H1 (cell line): ENCODE measurements at regions not wholly inside any gene's neighbourhood (a gene's known extent, or its start where the extent isn't known, plus 50 kb on each side); places are given as distances from the start of the nearest gene placed in this dataset.

Experiments
- CTCF ChIA-PET: fragments of 300-600 bp; sonication (Branson Sonifier 250); formaldehyde crosslinking; loops from one replicate; lab custom pipeline; 2021; ENCODE audit not compliant: partially characterized antibody; lab: Charles Lee
- POLR2A ChIA-PET: fragments of 300-600 bp; sonication (Branson Sonifier 250); formaldehyde crosslinking; loops from one replicate; lab custom pipeline; 2021; ENCODE audit warnings: inconsistent platforms; ENCODE audit not compliant: partially characterized antibody; lab: Charles Lee
- DNase-seq, 2 experiments: peaks; one replicate each; pipeline versions ENCODE4 v3.0.0 to v3.0.0-alpha.2; 2010 to 2022; ENCODE audit warnings: low spot score in 2 of 2, low read depth in 1 of 2, mixed read lengths in 1 of 2
- FAIRE-seq: peaks from 2 replicates; lab custom pipeline; 2011; peaks lifted over from hg19 to GRCh38; lab: Jason Lieb, UNC
- H2AFZ ChIP-seq: 2 replicates; pipeline ENCODE4 v1.8.1; 2012; ENCODE audit warnings: low read length, inconsistent platforms
- H2AK5ac ChIP-seq: 2 replicates; pipeline ENCODE4 v1.6.1; 2013; ENCODE audit warnings: low read depth, low read length
- H2BK120ac ChIP-seq: replicated peaks from 2 replicates; pipeline ENCODE3; 2013; ENCODE audit warnings: low read depth, low read length, inconsistent platforms
- H2BK12ac ChIP-seq: 2 replicates; pipeline ENCODE4 v1.6.1; 2013; ENCODE audit warnings: low read depth, low read length
- H2BK15ac ChIP-seq: 2 replicates; pipeline ENCODE4 v1.6.1; 2013; ENCODE audit warnings: low read length
- H2BK20ac ChIP-seq: 2 replicates; pipeline ENCODE4 v1.6.1; 2013; ENCODE audit warnings: low read length
- H2BK5ac ChIP-seq: 2 replicates; pipeline ENCODE4 v1.6.1; 2013; ENCODE audit warnings: low read depth, low read length
- H3K14ac ChIP-seq: 2 replicates; pipeline ENCODE4 v1.6.1; 2013; ENCODE audit warnings: inconsistent platforms; ENCODE audit not compliant: insufficient read length
- H3K18ac ChIP-seq: 2 replicates; pipeline ENCODE4 v1.6.1; 2013; ENCODE audit warnings: low read length; ENCODE audit errors: extremely low read depth
- H3K23ac ChIP-seq: 2 replicates; pipeline ENCODE4 v1.6.1; 2013; ENCODE audit warnings: inconsistent platforms; ENCODE audit not compliant: insufficient read length
- H3K23me2 ChIP-seq: 2 replicates; pipeline ENCODE4 v1.6.1; 2013; ENCODE audit warnings: low read depth, low read length
- H3K27ac ChIP-seq: 2 replicates; pipeline ENCODE4 v1.6.1; 2011; ENCODE audit warnings: low read depth, low read length, inconsistent platforms
- H3K27me3 ChIP-seq, 4 experiments: replicated peaks in 1 of 4; 1 replicate in 1 of 4; 2 replicates in 3 of 4; pipeline versions ENCODE4 v1.6.1 to v1.8.1; 2011 to 2013; ENCODE audit warnings: low read length in 3 of 4, mild to moderate bottlenecking in 3 of 4, inconsistent platforms in 2 of 4, mixed read lengths in 2 of 4, moderate library complexity in 1 of 4; ENCODE audit not compliant: control insufficient read depth in 3 of 4, insufficient read depth in 3 of 4; ENCODE audit errors: extremely low read depth in 1 of 4
- H3K36me3 ChIP-seq, 4 experiments: 2 replicates each; pipeline versions ENCODE4 v1.6.1 to v1.8.1; 2011 to 2013; ENCODE audit warnings: mild to moderate bottlenecking in 4 of 4, low read length in 3 of 4, moderate library complexity in 2 of 4, control low read depth in 1 of 4, inconsistent platforms in 1 of 4; ENCODE audit not compliant: insufficient read depth in 4 of 4, control insufficient read depth in 2 of 4
- H3K4ac ChIP-seq: replicated peaks from 2 replicates; pipeline ENCODE3; 2013; ENCODE audit warnings: low read length, low read depth, mixed read lengths, inconsistent platforms; ENCODE audit not compliant: insufficient read length
- H3K4me1 ChIP-seq, 4 experiments: replicated peaks in 1 of 4; 1 replicate in 1 of 4; 2 replicates in 3 of 4; pipeline versions ENCODE4 v1.6.1 to v1.8.1; 2011 to 2013; ENCODE audit warnings: low read length in 3 of 4, inconsistent platforms in 2 of 4, mixed read lengths in 1 of 4; ENCODE audit not compliant: insufficient read depth in 4 of 4, control insufficient read depth in 3 of 4
- H3K4me2 ChIP-seq, 2 experiments: 2 replicates each; pipeline versions ENCODE4 v1.6.1 to v1.8.1; 2011 to 2013; ENCODE audit warnings: low read depth in 2 of 2, low read length in 2 of 2, control low read depth in 1 of 2, inconsistent platforms in 1 of 2, mild to moderate bottlenecking in 1 of 2; ENCODE audit not compliant: insufficient read depth in 1 of 2
- H3K4me3 ChIP-seq, 4 experiments: fragments of 200-600, 300-600 bp in 1 of 4; sonication (generic), shearing (Covaris generic), sonication (Bioruptor Twin) in 1 of 4; 2 replicates each; pipeline versions ENCODE4 v1.5.1 to v1.8.1; 2011 to 2016; ENCODE audit warnings: low read length in 4 of 4, low read depth in 3 of 4, control low read depth in 2 of 4, inconsistent platforms in 2 of 4, mild to moderate bottlenecking in 2 of 4, mixed read lengths in 1 of 4, moderate library complexity in 1 of 4; ENCODE audit not compliant: insufficient read depth in 2 of 4; ENCODE audit errors: extremely low read depth in 1 of 4
- H3K56ac ChIP-seq: replicated peaks from 2 replicates; pipeline ENCODE3; 2013; ENCODE audit warnings: low read depth, mild to moderate bottlenecking, mixed read lengths, low read length, inconsistent platforms; ENCODE audit not compliant: insufficient read length
- H3K79me1 ChIP-seq: 2 replicates; pipeline ENCODE4 v1.6.1; 2013; ENCODE audit warnings: low read depth, low read length, control low read depth
- H3K79me2 ChIP-seq, 2 experiments: 2 replicates each; pipeline versions ENCODE4 v1.6.1 to v1.8.1; 2012 to 2013; ENCODE audit warnings: low read length in 2 of 2, mild to moderate bottlenecking in 2 of 2, inconsistent platforms in 1 of 2; ENCODE audit not compliant: insufficient read depth in 2 of 2, control insufficient read depth in 1 of 2
- H3K9ac ChIP-seq, 4 experiments: replicated peaks in 1 of 4; 1 replicate in 1 of 4; 2 replicates in 3 of 4; pipeline versions ENCODE4 v1.6.1 to v1.8.1; 2011 to 2013; ENCODE audit warnings: low read depth in 3 of 4, low read length in 3 of 4, control low read depth in 2 of 4, mild to moderate bottlenecking in 2 of 4, moderate library complexity in 2 of 4, inconsistent platforms in 1 of 4; ENCODE audit errors: extremely low read depth in 1 of 4
- H3K9me3 ChIP-seq, 2 experiments: 2 replicates each; pipeline versions ENCODE4 v1.6.1 to v1.8.1; 2012 to 2013; ENCODE audit warnings: mild to moderate bottlenecking in 2 of 2, moderate library complexity in 2 of 2, control low read depth in 1 of 2, inconsistent platforms in 1 of 2, low read depth in 1 of 2, low read length in 1 of 2, mixed read lengths in 1 of 2; ENCODE audit not compliant: insufficient read depth in 2 of 2
- H4K20me1 ChIP-seq, 2 experiments: replicated peaks in 1 of 2; 2 replicates each; pipeline versions ENCODE3 to v1.8.1; 2011 to 2013; ENCODE audit warnings: inconsistent platforms in 2 of 2, low read length in 2 of 2, mild to moderate bottlenecking in 1 of 2; ENCODE audit not compliant: insufficient read depth in 2 of 2, control insufficient read depth in 1 of 2
- H4K5ac ChIP-seq: 2 replicates; pipeline ENCODE4 v1.6.1; 2013; ENCODE audit warnings: low read length, low read depth, mixed read lengths, inconsistent platforms; ENCODE audit not compliant: insufficient read length
- H4K8ac ChIP-seq: 2 replicates; pipeline ENCODE4 v1.8.0; 2013; ENCODE audit warnings: mild to moderate bottlenecking, moderate library complexity, low read length, inconsistent platforms; ENCODE audit not compliant: insufficient read depth; ENCODE audit errors: extremely low read depth
- H4K91ac ChIP-seq: replicated peaks from 2 replicates; pipeline ENCODE3; 2013; ENCODE audit warnings: low read length, mixed read lengths, inconsistent platforms; ENCODE audit not compliant: insufficient read length
- EZH2 ChIP-seq: fragments of 200-600 bp; sonication (generic); IDR thresholded peaks from 2 replicates; pipeline ENCODE4 v1.7.1; 2012; ENCODE audit warnings: low read depth, mild to moderate bottlenecking, moderate library complexity, low read length, inconsistent platforms; ENCODE audit not compliant: severe bottlenecking
- TF ChIP-seq, protein P1 (sequence below): fragments of 300-600 bp; sonication (generic); IDR thresholded peaks from 2 replicates; pipeline ENCODE4 v1.7.1; 2012; ENCODE audit warnings: low read length, moderate library complexity, mild to moderate bottlenecking, inconsistent platforms; ENCODE audit not compliant: insufficient replicate concordance

- no peaks in the 10 kb centered on the region for H3K27me3 ChIP-seq
- H2BK12ac ChIP-seq, result no peak overlapping the region
- no peak overlapping the region for H4K8ac ChIP-seq
- no peak overlapping the region for H2AK5ac ChIP-seq
- H2BK20ac ChIP-seq, result no peak overlapping the region
- CTCF ChIA-PET, result no interaction called here
- no peak overlapping the region for H4K91ac ChIP-seq
- H3K27ac ChIP-seq, result no peak overlapping the region
- H3K14ac ChIP-seq, result no peak overlapping the region
- no peak overlapping the region for H3K18ac ChIP-seq
- no peak overlapping the region for H3K56ac ChIP-seq
- DNase-seq (no peak), FAIRE-seq (no peak)
- no peaks in the 10 kb centered on the region for H3K79me1 ChIP-seq
- H2BK15ac ChIP-seq, result no peak overlapping the region
- no peak overlapping the region for H3K4me3 ChIP-seq
- H3K4ac ChIP-seq, result no peak overlapping the region
- no peaks in the 10 kb centered on the region for H3K36me3 ChIP-seq
- no peak overlapping the region for H2BK120ac ChIP-seq
- H4K5ac ChIP-seq, result no peak overlapping the region
- no peaks in the 10 kb centered on the region for H4K20me1 ChIP-seq
- H3K4me2 ChIP-seq, result no peak overlapping the region
- H3K9me3 ChIP-seq, result no peaks in the 10 kb centered on the region
- no peak overlapping the region for H3K23ac ChIP-seq
- H2AFZ ChIP-seq, result no peak overlapping the region
- H3K79me2 ChIP-seq, result no peaks in the 10 kb centered on the region
- H3K4me1 ChIP-seq, result no peaks in the 10 kb centered on the region
- H2BK5ac ChIP-seq, result no peak overlapping the region
- no peak overlapping the region for H3K9ac ChIP-seq
- POLR2A ChIA-PET, result no interaction called here
- H3K23me2 ChIP-seq, result no peaks in the 10 kb centered on the region
- TF ChIP-seq EZH2, result no peak
- TF ChIP-seq, protein P1, sequence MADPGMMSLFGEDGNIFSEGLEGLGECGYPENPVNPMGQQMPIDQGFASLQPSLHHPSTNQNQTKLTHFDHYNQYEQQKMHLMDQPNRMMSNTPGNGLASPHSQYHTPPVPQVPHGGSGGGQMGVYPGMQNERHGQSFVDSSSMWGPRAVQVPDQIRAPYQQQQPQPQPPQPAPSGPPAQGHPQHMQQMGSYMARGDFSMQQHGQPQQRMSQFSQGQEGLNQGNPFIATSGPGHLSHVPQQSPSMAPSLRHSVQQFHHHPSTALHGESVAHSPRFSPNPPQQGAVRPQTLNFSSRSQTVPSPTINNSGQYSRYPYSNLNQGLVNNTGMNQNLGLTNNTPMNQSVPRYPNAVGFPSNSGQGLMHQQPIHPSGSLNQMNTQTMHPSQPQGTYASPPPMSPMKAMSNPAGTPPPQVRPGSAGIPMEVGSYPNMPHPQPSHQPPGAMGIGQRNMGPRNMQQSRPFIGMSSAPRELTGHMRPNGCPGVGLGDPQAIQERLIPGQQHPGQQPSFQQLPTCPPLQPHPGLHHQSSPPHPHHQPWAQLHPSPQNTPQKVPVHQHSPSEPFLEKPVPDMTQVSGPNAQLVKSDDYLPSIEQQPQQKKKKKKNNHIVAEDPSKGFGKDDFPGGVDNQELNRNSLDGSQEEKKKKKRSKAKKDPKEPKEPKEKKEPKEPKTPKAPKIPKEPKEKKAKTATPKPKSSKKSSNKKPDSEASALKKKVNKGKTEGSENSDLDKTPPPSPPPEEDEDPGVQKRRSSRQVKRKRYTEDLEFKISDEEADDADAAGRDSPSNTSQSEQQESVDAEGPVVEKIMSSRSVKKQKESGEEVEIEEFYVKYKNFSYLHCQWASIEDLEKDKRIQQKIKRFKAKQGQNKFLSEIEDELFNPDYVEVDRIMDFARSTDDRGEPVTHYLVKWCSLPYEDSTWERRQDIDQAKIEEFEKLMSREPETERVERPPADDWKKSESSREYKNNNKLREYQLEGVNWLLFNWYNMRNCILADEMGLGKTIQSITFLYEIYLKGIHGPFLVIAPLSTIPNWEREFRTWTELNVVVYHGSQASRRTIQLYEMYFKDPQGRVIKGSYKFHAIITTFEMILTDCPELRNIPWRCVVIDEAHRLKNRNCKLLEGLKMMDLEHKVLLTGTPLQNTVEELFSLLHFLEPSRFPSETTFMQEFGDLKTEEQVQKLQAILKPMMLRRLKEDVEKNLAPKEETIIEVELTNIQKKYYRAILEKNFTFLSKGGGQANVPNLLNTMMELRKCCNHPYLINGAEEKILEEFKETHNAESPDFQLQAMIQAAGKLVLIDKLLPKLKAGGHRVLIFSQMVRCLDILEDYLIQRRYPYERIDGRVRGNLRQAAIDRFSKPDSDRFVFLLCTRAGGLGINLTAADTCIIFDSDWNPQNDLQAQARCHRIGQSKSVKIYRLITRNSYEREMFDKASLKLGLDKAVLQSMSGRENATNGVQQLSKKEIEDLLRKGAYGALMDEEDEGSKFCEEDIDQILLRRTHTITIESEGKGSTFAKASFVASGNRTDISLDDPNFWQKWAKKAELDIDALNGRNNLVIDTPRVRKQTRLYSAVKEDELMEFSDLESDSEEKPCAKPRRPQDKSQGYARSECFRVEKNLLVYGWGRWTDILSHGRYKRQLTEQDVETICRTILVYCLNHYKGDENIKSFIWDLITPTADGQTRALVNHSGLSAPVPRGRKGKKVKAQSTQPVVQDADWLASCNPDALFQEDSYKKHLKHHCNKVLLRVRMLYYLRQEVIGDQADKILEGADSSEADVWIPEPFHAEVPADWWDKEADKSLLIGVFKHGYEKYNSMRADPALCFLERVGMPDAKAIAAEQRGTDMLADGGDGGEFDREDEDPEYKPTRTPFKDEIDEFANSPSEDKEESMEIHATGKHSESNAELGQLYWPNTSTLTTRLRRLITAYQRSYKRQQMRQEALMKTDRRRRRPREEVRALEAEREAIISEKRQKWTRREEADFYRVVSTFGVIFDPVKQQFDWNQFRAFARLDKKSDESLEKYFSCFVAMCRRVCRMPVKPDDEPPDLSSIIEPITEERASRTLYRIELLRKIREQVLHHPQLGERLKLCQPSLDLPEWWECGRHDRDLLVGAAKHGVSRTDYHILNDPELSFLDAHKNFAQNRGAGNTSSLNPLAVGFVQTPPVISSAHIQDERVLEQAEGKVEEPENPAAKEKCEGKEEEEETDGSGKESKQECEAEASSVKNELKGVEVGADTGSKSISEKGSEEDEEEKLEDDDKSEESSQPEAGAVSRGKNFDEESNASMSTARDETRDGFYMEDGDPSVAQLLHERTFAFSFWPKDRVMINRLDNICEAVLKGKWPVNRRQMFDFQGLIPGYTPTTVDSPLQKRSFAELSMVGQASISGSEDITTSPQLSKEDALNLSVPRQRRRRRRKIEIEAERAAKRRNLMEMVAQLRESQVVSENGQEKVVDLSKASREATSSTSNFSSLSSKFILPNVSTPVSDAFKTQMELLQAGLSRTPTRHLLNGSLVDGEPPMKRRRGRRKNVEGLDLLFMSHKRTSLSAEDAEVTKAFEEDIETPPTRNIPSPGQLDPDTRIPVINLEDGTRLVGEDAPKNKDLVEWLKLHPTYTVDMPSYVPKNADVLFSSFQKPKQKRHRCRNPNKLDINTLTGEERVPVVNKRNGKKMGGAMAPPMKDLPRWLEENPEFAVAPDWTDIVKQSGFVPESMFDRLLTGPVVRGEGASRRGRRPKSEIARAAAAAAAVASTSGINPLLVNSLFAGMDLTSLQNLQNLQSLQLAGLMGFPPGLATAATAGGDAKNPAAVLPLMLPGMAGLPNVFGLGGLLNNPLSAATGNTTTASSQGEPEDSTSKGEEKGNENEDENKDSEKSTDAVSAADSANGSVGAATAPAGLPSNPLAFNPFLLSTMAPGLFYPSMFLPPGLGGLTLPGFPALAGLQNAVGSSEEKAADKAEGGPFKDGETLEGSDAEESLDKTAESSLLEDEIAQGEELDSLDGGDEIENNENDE, result no peak
These were observed 179.2 kb upstream of the AGTR1 start for GRCh38 chr3:148518520-148518919.
